ELR (cell line): ENCODE measurements at regions not wholly inside any gene's neighbourhood (a gene's known extent, or its start where the extent isn't known, plus 50 kb on each side); places are given as distances from the start of the nearest gene placed in this dataset.
A peak's percentile ranks its signal among the peaks of the same experiment; 100 is the strongest.

Experiments used
- DNase-seq: peaks from one replicate; pipeline ENCODE4 v3.0.0-alpha.2; 2015; ENCODE audit warnings: low read depth

GRCh38 chr20:39216195-39216594 is 254.1 kb downstream of the DHX35 start:
- no peak for DNase-seq

- no peak for DNase-seq
These were observed 252.7 kb downstream of the DHX35 start for GRCh38 chr20:39214828-39215227.

GRCh38 chr20:39213476-39214145 is 251.5 kb downstream of the DHX35 start:
- no peak for DNase-seq

- DNase-seq, result no peak
These were observed 249.1 kb downstream of the DHX35 start for GRCh38 chr20:39211060-39211748.

GRCh38 chr20:39210341-39211036 is 248.3 kb downstream of the DHX35 start:
- DNase-seq, result no peak

GRCh38 chr20:39206899-39207564 is 244.9 kb downstream of the DHX35 start:
- DNase-seq, result no peak

- no peak for DNase-seq
These were observed 233.5 kb downstream of the DHX35 start for GRCh38 chr20:39195582-39196021.

- DNase-seq, result peak; percentile 82
These were observed 228.8 kb downstream of the DHX35 start for GRCh38 chr20:39190666-39191570.

GRCh38 chr20:39188266-39188765 is 226.2 kb downstream of the DHX35 start:
- no peak for DNase-seq

- DNase-seq, result no peak
These were observed 219.3 kb downstream of the DHX35 start for GRCh38 chr20:39181490-39181889.

GRCh38 chr20:39176457-39176856 is 214.3 kb downstream of the DHX35 start:
- no peak for DNase-seq

- no peak for DNase-seq
These were observed 208.8 kb downstream of the DHX35 start for GRCh38 chr20:39170896-39171463.

GRCh38 chr20:39165099-39165498 is 203.0 kb downstream of the DHX35 start:
- DNase-seq, result no peak

GRCh38 chr20:39164642-39165041 is 202.5 kb downstream of the DHX35 start:
- DNase-seq, result no peak

GRCh38 chr20:39163993-39164392 is 201.8 kb downstream of the DHX35 start:
- no peak for DNase-seq

- no peak for DNase-seq
These were observed 199.8 kb downstream of the DHX35 start for GRCh38 chr20:39161900-39162299.

- no peak for DNase-seq
These were observed 193.8 kb downstream of the DHX35 start for GRCh38 chr20:39155971-39156370.

GRCh38 chr20:39152742-39153141 is 190.6 kb downstream of the DHX35 start:
- no peak for DNase-seq

GRCh38 chr20:39152126-39152525 is 190.0 kb downstream of the DHX35 start:
- DNase-seq, result no peak

- DNase-seq, result no peak
These were observed 188.4 kb downstream of the DHX35 start for GRCh38 chr20:39150501-39150900.

- DNase-seq, result no peak
These were observed 184.2 kb downstream of the DHX35 start for GRCh38 chr20:39146394-39146793.
